GM21390 (cell line): ENCODE measurements at regions not wholly inside any gene's neighbourhood (a gene's known extent, or its start where the extent isn't known, plus 50 kb on each side); places are given as distances from the start of the nearest gene placed in this dataset.

Experiments used
- ATAC-seq: cut with Tn5 transposase; IDR thresholded peaks from one replicate; pipeline ENCODE4 v1.9.1; 2021; ENCODE audit not compliant: unreplicated experiment

DNA sequence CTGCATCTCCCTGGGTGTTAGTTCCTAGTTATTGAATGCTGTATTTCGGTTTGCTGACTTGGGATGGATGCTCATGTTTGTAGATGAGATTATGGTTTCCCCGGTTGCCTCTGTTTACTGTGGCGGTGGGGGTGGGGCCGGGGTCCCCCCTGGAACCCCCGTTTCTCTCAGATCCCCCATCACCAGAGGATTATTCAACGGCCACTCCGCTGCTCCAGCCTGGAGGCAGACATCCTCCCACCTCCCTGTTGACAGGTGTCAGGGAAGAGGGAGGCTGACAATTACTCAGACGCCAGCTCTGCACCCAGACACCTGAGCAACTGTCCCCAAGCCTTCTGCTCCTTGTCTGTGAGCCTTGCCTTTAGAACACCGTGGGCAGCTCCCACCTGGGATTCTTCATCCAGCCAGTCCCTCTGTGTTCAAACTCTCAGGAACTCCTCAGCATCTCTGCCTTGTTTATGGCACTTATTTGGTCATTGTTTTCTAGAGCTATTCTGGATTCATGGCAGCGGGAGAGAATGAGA is 95.9 kb upstream of the PRR20G start:
- no peak for ATAC-seq

DNA sequence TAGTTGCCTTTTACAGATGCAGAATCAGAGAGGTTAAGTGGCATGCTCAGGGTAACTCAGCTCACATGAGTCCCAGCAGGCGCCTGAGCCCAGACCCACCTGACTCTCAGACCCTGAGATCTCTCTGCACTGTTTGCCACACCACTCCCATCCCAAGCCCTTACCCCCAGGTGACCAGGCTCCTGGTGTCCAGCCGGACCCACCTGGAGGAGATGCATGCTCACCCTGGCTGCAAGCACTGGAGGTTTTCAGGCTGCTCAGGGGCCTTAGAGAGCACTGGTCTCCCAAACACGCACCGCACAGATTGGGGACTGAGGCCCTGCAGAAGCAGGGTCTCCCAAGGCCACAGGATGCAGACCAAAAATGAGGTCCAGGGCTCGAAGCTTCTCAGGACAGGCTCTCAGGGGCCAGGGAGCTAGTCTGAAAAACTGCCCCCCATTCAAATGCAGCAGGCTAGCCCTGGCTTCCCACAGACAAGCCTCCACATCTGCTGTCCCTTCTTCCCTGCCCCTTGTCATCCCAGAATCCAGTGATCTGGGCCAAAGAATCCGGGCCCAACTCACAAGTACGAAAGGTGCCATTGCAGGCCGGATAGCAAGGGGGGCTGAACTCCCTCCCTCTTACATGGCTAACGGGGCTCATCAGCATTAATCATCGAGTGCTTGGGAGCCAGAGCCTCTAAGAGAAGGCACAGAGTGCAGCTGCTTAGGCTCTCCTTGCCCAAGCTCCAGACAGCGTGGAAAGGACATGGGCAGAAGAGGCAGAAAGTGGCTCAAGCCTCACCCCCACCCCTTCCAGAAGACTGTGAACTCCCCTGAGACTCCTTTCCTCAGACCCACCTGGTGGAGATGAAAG is 90.2 kb upstream of the PRR20G start:
- ATAC-seq, result no peak

DNA sequence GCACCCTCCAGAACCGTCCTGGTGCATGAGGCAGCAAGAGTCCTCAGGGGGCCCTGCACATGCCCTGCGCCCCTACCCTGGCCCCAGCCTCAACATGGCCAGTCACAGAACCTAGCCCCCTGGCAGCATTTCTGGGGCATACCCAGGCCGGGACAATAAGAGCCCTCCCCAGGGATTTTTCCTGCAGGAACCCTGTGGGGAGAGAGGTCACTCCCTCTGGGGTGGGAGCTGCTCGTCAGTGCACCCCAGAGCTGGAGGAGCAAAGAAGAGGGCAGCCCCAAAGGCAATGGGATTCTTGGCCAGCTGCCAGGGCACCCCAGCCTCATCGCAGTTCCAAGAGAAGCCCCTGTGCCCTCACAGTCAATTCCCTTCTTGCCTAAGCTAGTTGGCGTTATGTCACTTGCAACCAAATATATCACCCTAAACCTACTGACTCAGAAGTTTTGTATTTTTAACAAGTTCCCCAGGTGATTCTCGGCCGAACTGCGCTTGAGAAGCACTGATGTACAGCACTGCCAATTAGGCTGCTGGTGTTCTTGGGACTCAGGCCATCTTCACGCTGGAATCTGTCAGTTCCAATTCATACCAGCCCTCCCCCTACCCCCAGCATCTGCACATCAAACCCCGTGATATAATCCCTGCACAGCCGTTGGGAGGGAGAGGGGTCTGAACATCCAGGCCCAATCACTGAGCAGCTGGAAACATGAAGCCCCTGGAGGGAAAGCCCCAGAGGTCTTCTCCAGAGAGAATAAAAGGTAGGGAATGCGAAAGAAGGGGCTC is 87.5 kb upstream of the PRR20G start:
- ATAC-seq, result no peak

DNA sequence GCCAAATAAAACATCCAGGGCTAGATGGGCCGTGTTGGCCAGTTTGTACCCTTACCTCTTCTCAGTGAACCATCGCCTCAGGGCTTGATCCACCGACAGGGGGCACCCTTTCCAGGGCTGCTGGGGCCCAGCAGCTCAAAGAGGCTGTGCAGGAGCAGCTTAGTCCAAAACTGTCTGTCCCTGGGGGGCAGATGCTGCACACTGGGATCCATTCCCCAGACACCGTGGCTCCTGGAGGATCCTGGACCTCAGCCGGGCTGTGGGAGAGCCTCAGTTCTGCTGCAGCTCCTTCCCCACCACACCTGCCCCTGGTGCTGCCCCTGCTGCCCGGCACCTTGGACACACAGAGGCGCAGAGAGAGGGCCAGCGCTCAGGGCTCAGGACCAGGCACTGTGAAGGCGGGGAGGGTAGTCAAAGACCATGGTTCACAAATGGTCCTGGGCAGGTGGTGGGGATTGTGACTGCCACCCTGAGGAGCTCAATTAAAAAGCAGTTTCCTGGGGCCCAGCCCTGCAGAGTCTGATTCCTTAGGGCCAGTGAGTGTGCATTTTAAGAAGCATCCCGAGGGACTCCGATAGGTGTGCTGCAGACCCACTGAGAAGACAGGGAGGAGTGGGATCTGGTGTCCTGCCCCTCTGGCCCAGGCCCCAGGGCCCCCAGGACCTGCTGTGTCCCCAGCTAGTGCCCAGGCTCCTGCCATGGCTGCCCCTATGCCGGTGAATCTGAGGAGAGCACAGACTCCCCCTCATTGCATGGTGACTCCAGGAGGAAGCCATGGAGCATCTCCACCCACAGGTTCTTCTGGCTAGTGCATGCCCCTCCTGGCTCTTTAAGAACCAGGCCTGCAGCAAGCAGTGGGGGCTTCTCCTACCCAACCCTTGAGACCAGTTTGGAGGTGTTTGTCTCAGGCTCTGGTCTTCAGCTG is 86.5 kb upstream of the PRR20G start:
- no peak for ATAC-seq

DNA sequence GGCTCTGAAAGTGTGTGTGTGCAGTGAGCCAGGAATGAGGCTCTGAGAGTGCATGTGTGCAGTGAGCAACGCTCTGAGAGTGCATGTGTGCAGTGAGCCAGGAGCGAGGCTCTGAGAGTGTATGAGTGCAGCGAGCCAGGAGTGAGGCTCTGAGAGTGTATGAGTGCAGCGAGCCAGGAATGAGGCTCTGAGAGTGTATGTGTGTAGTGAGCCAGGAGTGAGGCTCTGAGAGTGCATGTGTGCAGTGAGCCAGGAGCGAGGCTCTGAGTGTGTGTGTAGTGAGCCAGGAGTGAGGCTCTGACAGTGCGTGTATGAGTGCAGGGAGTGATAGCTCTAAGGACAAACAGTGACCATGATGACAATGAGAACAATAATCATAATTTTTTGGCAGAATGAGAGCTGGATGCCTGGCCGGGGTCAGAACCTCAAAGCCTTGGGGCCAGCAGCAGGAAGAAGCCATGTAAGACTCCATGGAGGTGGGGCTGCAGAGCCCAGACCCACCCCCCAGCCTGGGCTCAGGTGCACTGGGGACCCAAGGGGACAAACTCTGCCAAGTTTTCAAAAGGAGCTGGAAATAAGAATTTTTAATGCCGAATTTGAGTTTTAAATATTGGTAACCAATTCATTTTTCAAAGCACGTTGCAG is 85.7 kb upstream of the PRR20G start:
- no peak for ATAC-seq

DNA sequence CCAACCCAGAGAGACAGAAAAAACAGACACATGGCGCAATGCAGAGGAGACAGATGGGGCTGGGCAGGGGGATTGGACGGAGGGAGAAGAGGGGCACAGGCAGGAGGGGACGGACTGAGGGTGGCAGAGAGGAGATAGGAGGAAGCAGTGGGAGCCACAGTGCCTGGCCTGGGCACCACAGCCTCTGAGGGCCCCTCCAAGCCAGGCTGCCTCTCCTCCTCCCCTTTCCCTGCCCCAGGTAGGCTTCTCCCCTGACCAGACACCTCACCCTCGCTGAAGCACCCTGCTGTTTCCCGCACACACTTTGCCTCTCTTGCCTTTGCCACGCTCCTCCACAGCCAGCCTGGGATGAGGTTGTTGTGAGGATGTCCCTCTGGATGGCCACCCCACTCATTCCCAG is 84.0 kb upstream of the PRR20G start:
- no peak for ATAC-seq

DNA sequence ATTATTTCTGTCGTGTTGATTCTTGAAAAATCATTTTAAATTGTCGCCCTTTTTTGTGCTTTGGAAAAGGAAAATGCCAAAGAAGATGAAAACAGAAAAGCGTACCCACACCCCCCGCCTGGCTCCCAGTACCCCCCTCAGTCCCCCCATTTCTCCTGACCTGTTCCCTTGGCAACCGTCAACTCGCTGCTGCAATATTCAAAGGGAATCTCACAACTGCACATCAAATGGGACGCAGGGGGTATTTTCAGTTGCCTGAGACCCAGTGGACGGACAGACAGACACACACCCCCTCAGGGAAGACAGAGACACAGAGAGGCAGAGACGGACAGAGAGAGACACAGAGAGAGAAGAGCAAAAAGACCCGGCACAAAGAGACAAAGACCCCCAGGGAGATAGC is 83.5 kb upstream of the PRR20G start:
- no peak for ATAC-seq

DNA sequence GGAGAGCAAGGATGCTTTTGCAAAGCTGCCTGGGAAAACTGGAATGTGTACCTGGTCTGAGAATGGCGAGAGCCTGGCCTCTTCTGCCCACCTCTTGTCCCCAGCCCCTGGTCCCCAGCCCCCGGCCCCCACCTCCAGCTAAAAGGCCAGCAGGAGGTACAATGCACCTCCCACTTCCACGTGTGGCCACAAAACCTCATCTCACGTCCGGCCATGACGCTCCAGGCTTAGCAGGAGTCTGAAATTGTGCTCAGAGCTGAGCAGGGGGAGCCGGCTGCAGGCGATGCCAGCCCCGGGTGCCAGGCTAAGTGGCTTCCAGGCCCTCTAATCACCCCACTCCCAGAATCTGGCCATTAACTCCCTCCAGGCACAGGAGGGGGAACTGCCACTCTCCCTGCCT is 83.1 kb upstream of the PRR20G start:
- ATAC-seq, result no peak

DNA sequence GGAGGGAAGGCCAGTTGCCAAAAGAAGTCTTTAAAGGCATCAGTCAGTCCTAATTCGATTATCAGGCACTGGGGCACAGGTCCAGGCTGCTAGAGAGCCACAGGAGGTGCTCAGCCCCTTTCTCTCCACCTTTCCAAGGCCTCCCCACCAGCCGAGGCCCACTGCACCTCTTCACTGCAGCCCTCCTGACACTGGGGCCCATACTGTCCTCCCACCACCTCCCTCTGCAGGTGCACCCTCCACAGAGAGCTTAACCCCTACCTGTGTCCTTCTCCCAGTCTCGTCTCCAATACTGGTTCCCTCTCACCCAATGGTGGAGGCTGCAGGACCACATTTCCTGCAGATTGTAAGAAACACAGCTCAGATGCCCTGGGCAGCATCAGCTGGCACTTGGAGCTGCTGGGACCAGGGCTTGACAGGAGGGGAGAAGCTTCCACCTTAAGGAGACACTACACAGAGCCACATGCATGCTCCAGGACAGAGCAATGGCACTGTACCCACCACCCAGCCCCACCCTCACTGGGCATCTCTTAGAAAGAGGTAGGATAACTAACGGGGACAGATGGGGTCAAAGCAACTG is 81.6 kb upstream of the PRR20G start:
- ATAC-seq, result no peak

DNA sequence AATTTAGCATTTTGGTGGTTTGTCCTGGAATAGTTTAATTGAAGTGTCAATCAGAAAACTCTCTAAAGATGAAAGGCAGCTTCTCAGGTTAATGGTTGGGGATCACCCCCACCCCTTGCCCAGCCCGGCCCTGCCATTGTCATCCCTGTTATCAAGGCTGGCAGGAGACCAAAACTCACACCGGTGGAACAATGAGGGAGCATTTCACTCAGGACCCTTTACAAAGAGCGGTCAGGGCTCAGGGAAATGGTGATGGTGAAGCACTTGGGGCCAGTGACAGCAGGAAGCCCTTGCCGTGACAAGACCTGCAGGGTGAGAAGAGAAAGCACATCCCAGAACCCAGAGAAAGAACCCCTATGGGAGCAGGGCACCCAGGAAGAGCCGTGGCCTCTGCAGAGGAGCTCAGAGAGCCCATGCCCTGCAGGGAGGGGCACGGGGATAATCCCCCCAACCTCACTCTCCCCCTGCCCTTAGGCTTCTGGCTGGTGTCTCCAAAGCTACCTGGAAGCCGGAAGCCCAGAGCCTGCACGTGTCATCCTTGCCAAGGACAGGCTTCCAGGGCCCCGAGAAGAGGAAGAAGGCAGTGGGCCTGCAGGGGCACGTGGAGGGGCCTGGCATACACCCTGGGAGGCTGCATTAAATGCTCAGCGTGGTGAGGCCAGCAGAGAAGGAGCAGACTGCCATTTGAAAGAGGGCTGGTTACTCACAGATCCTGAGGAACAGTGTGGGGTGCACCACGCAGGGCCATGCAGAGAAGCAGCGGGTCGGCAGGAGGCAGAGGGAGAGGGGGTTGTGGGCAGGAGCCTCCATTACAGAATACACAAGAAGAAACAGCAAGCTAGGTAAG is 80.6 kb upstream of the PRR20G start:
- ATAC-seq, result no peak

DNA sequence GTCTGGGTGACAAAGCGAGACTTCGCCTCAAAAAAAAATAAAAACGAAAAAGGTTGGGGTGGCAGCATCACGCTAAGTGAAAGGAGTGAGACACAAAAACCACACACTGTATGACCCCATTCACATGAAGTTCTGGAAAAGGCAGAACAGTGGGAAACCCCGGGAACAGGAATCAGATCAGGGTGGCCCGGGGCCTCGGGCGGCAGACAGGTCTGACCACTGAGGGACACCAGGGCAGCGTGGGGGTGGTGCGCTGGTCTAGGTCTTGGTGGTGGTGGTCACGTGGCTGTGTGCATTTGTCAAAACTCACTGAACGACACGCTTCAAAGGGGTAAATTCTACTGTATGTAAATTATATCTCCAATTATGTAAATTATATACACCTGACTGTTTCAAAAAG is 79.7 kb upstream of the PRR20G start:
- ATAC-seq, result no peak

DNA sequence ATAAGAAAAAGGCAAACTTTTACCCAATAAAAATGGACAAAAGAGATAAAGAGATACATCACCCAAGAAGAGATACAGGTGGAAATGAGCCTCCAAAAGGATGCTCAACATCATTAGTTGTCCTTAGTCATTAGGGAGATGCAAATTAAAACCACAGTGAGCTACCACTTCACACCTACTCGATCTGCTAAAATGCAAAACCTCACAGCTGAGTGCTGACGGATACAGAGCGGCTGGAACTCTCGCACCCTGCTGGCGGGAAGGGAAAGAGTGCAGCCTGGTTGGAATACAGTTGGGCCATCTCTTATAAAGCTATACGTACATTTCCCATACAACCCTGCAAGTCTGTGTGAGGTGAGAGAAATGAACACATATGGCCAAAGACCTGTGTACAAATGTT is 78.5 kb upstream of the PRR20G start:
- no peak for ATAC-seq

DNA sequence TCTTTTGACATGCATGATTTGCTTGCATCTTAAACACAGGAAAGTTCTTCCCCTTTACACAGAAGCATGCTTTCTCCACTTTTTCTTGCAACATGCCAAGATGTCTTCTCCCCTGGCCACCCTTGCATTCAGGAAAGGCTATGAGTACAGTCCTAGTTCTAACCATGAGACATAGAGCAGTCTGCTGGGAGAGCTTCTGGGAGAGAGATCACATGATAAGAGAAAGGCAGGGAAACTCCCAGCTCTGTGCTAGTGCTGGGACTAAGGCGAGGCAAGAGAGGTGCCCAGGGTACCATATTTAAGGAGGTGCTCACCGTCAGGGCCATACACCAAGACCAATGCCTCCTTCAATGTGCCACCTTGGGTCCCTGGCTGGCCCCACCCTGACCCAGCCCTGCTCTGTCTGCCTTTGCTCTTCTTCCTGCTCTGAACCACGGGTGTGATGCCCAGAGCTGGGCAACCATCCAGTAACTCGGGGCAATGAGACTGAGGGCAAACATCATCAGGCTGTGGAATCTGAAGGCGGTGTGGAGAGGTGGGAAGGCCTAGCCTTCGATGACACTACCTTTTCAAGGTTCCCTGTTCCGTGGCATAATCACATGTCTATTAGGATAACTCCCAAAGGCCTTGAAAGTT is 77.4 kb upstream of the PRR20G start:
- no peak for ATAC-seq

DNA sequence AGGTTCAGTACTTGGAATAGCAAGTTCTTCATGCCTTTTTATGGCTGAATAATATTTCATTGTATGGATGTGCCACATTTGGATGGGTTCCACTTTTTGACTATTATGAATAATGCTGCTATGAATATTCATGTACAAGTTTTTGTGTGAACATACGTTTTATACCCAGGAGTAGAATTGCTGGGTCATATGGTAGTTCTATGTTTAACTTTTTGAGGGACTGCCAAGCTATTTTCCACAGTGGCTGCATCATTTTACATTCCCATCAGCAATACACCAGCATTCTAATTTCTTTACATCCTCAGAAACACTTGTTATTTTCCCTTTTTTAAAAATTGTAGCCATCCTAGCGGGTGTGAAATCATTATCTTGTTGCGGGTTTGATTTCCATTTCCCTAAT is 76.0 kb upstream of the PRR20G start:
- no peak for ATAC-seq

DNA sequence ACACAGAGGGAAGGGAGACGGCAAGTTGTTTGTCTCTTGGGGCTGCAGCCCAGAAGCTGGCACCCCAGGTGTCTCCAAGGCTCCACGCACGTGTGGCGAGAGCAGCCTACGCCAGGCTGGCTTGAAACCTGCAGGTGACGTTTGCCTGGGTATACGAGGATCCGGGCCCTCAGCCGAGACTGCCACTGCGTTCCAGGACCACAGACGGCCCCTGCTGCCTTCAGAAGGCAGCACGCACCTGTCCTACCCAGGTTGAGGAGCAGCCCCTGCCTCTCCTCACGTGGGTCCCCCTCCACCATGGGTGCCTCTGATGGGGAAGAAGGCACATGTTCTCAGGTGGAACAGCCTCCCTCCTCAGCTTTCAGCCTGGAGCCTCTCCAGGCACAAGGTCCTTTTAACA is 75.3 kb upstream of the PRR20G start:
- no peak for ATAC-seq

DNA sequence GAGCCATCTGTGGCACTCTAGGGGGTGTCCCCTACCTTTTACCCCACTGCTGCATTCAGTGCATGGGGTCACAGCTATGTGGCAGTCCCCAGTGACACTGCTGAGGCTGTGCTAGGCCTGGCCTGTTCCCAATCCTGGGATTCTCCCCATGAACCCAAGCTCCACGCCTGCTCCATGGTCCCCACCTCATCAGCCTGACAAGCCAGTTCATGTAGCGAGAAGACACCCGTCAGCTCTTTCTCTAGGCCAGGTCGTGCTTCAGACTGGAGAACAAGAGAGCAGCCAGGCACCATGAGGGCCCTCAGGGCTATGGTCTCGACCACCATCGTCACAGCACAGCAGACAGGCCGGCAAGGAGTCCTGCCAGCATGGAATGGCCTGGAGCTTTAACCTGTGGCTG is 72.8 kb upstream of the PRR20G start:
- ATAC-seq, result no peak

DNA sequence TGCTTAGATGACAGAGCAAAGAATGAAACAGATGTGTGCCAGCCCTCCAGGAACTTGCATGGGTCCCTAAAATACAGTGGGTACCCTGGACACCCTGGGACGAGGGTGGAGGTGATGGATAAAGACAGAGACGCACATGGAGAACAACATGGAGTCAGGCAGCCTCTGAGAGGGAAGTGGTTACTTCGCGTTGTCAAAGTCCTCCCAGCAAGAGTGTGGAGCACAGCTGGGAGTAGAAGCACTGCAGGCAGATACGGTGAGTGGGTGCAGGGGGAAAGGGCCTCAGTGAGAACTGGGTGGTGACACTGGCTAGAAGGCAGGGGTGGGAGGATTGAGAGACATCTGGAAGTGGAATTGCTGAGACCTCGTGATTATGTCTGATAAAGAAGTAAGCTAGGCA is 70.8 kb upstream of the PRR20G start:
- ATAC-seq, result no peak

DNA sequence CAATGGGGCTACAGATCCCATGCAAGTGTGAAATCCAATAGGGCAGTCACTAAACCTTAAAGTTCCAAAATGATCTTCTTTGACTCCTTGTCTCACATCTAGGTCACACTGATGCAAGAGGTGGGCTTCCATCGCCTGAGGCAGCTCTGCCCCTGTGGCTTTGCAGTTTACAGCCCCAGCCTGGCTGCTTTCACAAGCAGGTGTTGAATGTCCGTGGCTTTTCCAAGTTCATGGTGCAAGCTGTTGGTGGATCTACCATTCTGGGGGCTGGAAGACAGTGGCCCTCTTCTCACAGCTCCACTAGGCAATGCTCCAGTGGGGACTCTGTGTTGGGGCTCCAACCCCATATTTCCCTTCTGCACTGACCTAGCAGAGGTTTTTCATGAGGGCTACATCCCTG is 68.5 kb upstream of the PRR20G start:
- ATAC-seq, result no peak

DNA sequence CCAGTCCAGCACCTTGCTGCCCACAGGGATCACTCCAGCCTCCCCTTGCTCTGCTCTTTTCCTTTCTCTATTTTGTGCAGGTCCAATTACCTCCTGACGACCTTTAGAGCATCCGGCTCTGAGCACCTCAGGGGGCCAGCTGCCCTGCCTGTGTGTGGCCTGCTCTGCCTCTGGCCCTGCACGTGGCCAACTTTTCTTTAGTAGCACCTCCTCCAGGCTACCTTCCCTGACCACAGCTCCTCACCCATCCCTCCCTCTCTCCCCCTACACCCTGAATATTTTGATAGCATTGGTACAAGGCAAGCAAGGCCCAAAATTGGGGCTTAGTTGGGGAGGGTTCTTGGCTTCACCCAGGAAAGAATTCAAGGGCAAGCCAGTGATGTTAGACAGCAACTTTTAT is 66.9 kb upstream of the PRR20G start:
- ATAC-seq, result no peak
